Neural crest cell (in vitro differentiated cells): ENCODE measurements at regions not wholly inside any gene's neighbourhood (a gene's known extent, or its start where the extent isn't known, plus 50 kb on each side); places are given as distances from the start of the nearest gene placed in this dataset.

Source experiments
- DNase-seq: peaks from one replicate; pipeline ENCODE4 v3.0.0; 2021; ENCODE audit warnings: low read depth, mixed read lengths, low spot score
- H3K27ac Mint-ChIP-seq: one replicate; pipeline ENCODE4 v1.8.0; 2021; ENCODE audit warnings: mild to moderate bottlenecking, mixed read lengths; ENCODE audit not compliant: unreplicated experiment
- H3K27me3 Mint-ChIP-seq: 2 replicates; pipeline ENCODE4 v1.8.0; 2021; ENCODE audit warnings: low read depth, mild to moderate bottlenecking, mixed read lengths
- H3K36me3 Mint-ChIP-seq: 2 replicates; pipeline ENCODE4 v1.8.0; 2021; ENCODE audit warnings: low read depth, mild to moderate bottlenecking, mixed read lengths
- H3K4me1 Mint-ChIP-seq: 2 replicates; pipeline ENCODE4 v1.8.0; 2021; ENCODE audit warnings: mixed read lengths
- H3K4me3 Mint-ChIP-seq: one replicate; pipeline ENCODE4 v1.8.0; 2021; ENCODE audit warnings: mild to moderate bottlenecking, mixed read lengths
- H3K9me3 Mint-ChIP-seq: 2 replicates; pipeline ENCODE4 v1.8.0; 2021; ENCODE audit warnings: mixed read lengths
- TF ChIP-seq, protein P1 (sequence below): fragments of 200-600 bp; sonication (generic); conservative IDR thresholded peaks from 2 replicates; pipeline ENCODE4 v1.5.0; 2021; ENCODE audit warnings: antibody characterized with exemption, mild to moderate bottlenecking

DNA sequence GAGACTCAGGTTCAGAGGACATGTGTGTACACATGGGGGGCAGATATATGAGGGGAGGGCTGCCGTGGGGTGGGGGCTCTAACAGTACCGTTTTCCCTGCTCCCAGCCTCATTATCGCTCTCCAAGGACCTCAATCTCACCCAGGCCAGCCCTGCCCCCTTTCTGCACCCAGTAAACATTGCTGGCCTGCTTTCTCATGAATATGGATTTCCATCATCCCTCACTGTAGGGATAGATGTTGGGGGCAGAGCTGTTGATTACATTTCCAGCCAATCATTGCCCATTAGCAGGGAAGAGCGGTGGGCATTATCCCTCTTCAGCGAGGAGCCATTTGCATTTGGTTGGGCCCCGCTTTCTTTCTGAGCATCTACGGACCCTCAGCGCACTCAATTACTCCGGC is 273.8 kb downstream of the RPS6KC1 start:
- no peak overlapping the region for H3K4me3 Mint-ChIP-seq
- no peaks in the 10 kb centered on the region for H3K9me3 Mint-ChIP-seq
- no peak for DNase-seq
- no peaks in the 10 kb centered on the region for H3K27me3 Mint-ChIP-seq
- H3K27ac Mint-ChIP-seq, result no peak overlapping the region
- H3K36me3 Mint-ChIP-seq, result no peaks in the 10 kb centered on the region
- TF ChIP-seq, protein P1, sequence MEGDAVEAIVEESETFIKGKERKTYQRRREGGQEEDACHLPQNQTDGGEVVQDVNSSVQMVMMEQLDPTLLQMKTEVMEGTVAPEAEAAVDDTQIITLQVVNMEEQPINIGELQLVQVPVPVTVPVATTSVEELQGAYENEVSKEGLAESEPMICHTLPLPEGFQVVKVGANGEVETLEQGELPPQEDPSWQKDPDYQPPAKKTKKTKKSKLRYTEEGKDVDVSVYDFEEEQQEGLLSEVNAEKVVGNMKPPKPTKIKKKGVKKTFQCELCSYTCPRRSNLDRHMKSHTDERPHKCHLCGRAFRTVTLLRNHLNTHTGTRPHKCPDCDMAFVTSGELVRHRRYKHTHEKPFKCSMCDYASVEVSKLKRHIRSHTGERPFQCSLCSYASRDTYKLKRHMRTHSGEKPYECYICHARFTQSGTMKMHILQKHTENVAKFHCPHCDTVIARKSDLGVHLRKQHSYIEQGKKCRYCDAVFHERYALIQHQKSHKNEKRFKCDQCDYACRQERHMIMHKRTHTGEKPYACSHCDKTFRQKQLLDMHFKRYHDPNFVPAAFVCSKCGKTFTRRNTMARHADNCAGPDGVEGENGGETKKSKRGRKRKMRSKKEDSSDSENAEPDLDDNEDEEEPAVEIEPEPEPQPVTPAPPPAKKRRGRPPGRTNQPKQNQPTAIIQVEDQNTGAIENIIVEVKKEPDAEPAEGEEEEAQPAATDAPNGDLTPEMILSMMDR, result no peak
- H3K4me1 Mint-ChIP-seq, result peaks cover 46% of the 10 kb centered on the region

DNA sequence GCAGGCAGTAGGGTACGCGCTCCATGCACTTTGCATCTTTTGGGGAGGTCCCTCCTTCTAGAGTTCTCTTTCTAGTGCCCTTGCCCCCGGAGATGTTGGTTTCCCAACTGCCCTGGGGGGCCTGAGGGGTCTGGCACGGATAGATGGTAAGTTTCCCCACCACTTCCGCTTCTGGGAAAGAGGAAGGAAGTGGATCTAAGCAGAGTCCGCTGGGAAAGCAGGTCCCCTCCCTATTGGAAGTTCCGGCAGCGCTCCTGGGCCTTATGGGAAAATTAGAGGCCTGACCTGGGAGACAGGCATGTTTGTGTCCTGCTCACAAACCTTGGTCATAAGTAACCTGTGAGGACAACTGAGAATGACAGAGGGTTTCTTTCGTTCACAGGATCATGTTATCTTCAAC is 274.4 kb downstream of the RPS6KC1 start:
- no peaks in the 10 kb centered on the region for H3K9me3 Mint-ChIP-seq
- TF ChIP-seq, protein P1, result no peak
- DNase-seq, result no peak
- peak overlapping the region; percentile 10 for H3K4me3 Mint-ChIP-seq
- H3K4me1 Mint-ChIP-seq, result peaks cover 47% of the 10 kb centered on the region
- H3K27ac Mint-ChIP-seq, result no peak overlapping the region
- H3K27me3 Mint-ChIP-seq, result no peaks in the 10 kb centered on the region
- no peaks in the 10 kb centered on the region for H3K36me3 Mint-ChIP-seq

DNA sequence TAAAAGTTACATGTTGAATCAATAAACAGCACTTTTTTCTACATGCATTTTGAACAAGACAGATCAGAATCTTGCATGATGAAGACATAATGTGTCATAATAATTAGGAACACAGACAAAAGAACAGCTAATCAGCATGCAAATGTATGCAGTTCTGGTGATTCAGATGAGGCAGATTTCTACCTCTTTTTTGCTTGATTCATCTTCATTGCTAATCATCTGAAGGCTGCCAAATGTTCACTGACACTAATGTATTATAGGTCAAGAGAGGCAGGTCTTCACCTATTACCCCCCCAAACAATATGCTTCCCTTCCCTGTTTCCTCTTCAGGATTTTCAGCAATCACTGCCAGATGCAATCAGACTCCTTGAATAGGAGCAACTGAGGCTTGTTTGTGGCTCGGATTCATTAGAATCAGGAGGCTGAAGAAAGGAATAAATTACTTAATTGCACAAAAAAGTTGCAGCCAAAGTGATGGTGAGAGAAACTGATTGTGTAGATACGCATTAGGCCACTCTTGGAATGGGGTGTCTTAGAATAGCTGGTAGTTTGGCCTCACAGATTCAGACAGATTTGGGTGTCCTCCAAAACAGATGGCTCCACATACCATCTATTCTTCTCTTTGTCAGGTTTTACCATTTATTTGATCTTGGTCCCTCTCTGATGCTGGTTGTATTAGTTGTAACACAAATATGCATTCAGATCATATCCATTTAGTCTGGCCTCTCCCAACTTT is 275.4 kb downstream of the RPS6KC1 start:
- H3K27ac Mint-ChIP-seq, result no peak overlapping the region
- TF ChIP-seq, protein P1, result no peak
- H3K27me3 Mint-ChIP-seq, result no peaks in the 10 kb centered on the region
- H3K4me3 Mint-ChIP-seq, result no peak overlapping the region
- H3K36me3 Mint-ChIP-seq, result no peaks in the 10 kb centered on the region
- no peaks in the 10 kb centered on the region for H3K9me3 Mint-ChIP-seq
- H3K4me1 Mint-ChIP-seq, result peaks cover 54% of the 10 kb centered on the region
- DNase-seq, result no peak

DNA sequence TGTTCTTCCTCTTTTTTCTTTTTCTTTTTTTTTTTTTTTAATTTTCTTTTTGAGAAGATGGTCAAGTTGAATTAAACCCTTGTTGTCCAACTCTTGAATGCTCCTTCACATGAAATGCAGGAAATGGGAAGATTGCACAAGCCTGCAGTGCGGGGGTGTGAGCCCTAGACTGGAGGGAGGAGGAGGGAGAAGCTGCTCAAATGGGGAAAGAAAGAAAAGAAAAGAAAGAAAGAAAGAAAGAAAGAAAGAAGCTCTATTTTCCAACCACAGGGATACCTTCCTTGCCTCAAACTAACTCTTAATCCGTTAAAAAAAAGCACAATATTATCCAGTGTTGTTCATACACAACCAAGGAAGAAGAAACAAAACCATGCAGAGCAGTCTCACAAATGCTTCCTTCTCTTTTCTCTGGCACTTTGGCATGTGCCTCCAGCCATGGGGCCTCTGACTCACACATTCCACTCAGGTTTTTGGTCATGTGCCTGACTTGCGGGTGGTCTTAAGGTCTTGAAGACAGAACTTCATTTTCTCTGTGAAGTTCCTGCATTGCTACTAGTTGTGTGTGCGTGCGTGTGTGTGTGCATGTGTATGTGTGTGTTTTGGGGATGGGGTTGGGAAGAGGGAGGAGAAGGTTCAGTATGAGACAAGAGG is 276.1 kb downstream of the RPS6KC1 start:
- peaks cover 61% of the 10 kb centered on the region for H3K4me1 Mint-ChIP-seq
- H3K27ac Mint-ChIP-seq, result peak overlapping the region; percentile 95
- H3K9me3 Mint-ChIP-seq, result no peaks in the 10 kb centered on the region
- no peak for DNase-seq
- no peaks in the 10 kb centered on the region for H3K36me3 Mint-ChIP-seq
- TF ChIP-seq, protein P1, result no peak
- H3K27me3 Mint-ChIP-seq, result no peaks in the 10 kb centered on the region
- H3K4me3 Mint-ChIP-seq, result peak overlapping the region; percentile 29

DNA sequence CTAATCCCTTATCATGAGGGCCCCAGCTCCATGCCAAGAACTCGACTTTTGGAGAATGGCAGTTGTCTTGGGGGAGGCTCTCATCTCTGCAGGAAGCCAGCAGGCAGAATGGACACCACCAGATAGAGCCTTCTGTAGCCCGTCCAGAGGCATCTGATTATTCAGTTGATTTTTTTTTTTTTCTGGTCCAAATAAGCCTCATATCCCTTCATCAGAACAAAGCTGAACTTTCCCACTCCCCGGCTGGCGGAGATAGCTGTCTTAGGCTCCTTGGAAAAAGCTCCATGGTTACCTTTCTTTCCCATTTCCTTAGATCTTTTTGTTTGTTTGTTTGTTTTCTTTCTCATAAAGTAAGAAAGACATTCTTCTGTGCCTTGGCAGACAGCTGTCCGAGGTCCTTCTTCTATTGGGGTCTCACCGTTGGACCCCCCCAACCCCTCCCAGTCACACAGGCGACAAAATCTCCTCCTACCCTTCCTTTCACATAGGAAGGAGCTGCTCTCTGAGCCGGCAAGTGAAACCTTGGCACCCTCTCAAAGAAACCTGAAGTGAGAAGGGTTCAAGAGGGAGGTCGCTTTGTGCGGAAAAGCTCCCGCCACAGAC is 278.5 kb downstream of the RPS6KC1 start:
- Mint-ChIP-seq H3K4me3 (no peak overlapping the region), H3K36me3 (no peaks in the 10 kb centered on the region), H3K27ac (peak overlapping the region; percentile 90), H3K27me3 (no peaks in the 10 kb centered on the region), H3K4me1 (peaks cover 61% of the 10 kb centered on the region), H3K9me3 (no peaks in the 10 kb centered on the region)
- no peak for DNase-seq
- TF ChIP-seq, protein P1, result no peak
